SU-DHL-6 (cell line): ENCODE measurements at regions not wholly inside any gene's neighbourhood (a gene's known extent, or its start where the extent isn't known, plus 50 kb on each side); places are given as distances from the start of the nearest gene placed in this dataset.

Experiments used
- H2AFZ ChIP-seq: fragments of 200-600 bp; sonication (generic); 2 replicates; pipeline ENCODE4 v1.6.1; 2014; ENCODE audit warnings: low read depth, mild to moderate bottlenecking, moderate library complexity, mixed read lengths, antibody characterized with exemption, low read length; ENCODE audit not compliant: severe bottlenecking
- H3F3A ChIP-seq: fragments of 200-600 bp; shearing (Covaris generic); 2 replicates; pipeline ENCODE4 v1.6.0; 2016; ENCODE audit warnings: antibody characterized with exemption, mild to moderate bottlenecking; ENCODE audit not compliant: insufficient read depth
- H3K27ac ChIP-seq: fragments of 200-600 bp; sonication (generic); 2 replicates; pipeline ENCODE4 v1.5.1; 2016; ENCODE audit warnings: low read depth, mild to moderate bottlenecking, low read length, moderate library complexity, mixed read lengths
- H3K27me3 ChIP-seq: fragments of 200-600 bp; sonication (generic), shearing (Covaris generic); 2 replicates; pipeline ENCODE4 v1.6.0; 2014; ENCODE audit warnings: mild to moderate bottlenecking, low read length
- H3K36me3 ChIP-seq: fragments of 200-600 bp; sonication (generic); 2 replicates; pipeline ENCODE4 v1.6.1; 2014; ENCODE audit warnings: mild to moderate bottlenecking, low read length, mixed read lengths
- H3K4me2 ChIP-seq: fragments of 300-600, 200-600 bp; shearing (Covaris generic), sonication (generic); 2 replicates; pipeline ENCODE4 v1.6.0; 2014; ENCODE audit warnings: low read length, low read depth, mild to moderate bottlenecking; ENCODE audit not compliant: poor library complexity, severe bottlenecking
- H3K4me3 ChIP-seq: fragments of 200-600 bp; sonication (generic); 2 replicates; pipeline ENCODE4 v1.5.1; 2014; ENCODE audit warnings: antibody characterized with exemption, low read length, mild to moderate bottlenecking, mixed read lengths; ENCODE audit not compliant: insufficient read depth, poor library complexity, severe bottlenecking
- H3K79me2 ChIP-seq: fragments of 200-600 bp; sonication (generic); 2 replicates; pipeline ENCODE4 v1.6.1; 2014; ENCODE audit warnings: mild to moderate bottlenecking, low read length, moderate library complexity; ENCODE audit not compliant: insufficient read depth
- H3K9ac ChIP-seq: fragments of 200-600 bp; sonication (generic); 2 replicates; pipeline ENCODE4 v1.7.0; 2014; ENCODE audit warnings: mild to moderate bottlenecking, low read length
- H3K9me2 ChIP-seq: fragments of 200-600 bp; sonication (generic); replicated peaks from 2 replicates; pipeline ENCODE4 v1.6.1; 2014; ENCODE audit warnings: low read length; ENCODE audit not compliant: insufficient read depth
- H3K9me3 ChIP-seq: fragments of 200-600 bp; sonication (generic); 2 replicates; pipeline ENCODE4 v1.6.1; 2014; ENCODE audit warnings: low read length, mixed read lengths; ENCODE audit not compliant: insufficient read depth
- H4K20me1 ChIP-seq: fragments of 200-600 bp; sonication (generic); 2 replicates; pipeline ENCODE4 v1.6.1; 2014; ENCODE audit warnings: low read depth, mild to moderate bottlenecking, antibody characterized with exemption, low read length, moderate library complexity, mixed read lengths
- CTCF ChIP-seq: fragments of 200-600 bp; sonication (generic); IDR thresholded peaks from one replicate; pipeline ENCODE4 v1.5.1; 2017; ENCODE audit warnings: antibody characterized with exemption, mild to moderate bottlenecking, low read length, moderate library complexity; ENCODE audit not compliant: insufficient read depth, poor library complexity, severe bottlenecking
- EZH2phosphoT487 ChIP-seq: fragments of 200-600 bp; sonication (generic), shearing (Covaris generic); conservative IDR thresholded peaks from 2 replicates; pipeline ENCODE4 v1.6.1; 2018; ENCODE audit warnings: mild to moderate bottlenecking, antibody characterized with exemption, low read length, moderate library complexity, mixed read lengths

- H3K9ac ChIP-seq = no peak overlapping the region
- H3K4me3 ChIP-seq = no peak overlapping the region
- no peaks in the 10 kb centered on the region for H3K9me2 ChIP-seq
- no peaks in the 10 kb centered on the region for H3K27me3 ChIP-seq
- H3K27ac ChIP-seq = no peak overlapping the region
- no peaks in the 10 kb centered on the region for H3K79me2 ChIP-seq
- H2AFZ ChIP-seq = no peak overlapping the region
- no peak overlapping the region for H3K4me2 ChIP-seq
- H3K36me3 ChIP-seq = no peaks in the 10 kb centered on the region
- no peak for TF ChIP-seq EZH2phosphoT487
- no peak for TF ChIP-seq CTCF
- no peaks in the 10 kb centered on the region for H3K9me3 ChIP-seq
- H3F3A ChIP-seq = no peaks in the 10 kb centered on the region
- no peaks in the 10 kb centered on the region for H4K20me1 ChIP-seq
Measured at GRCh38 chr7:93719546-93719945, 145.0 kb upstream of the CALCR start.

- Histone ChIP-seq H2AFZ (no peak overlapping the region), H3K9me3 (no peaks in the 10 kb centered on the region), H3K9ac (no peak overlapping the region), H3K4me2 (no peak overlapping the region), H4K20me1 (no peaks in the 10 kb centered on the region), H3K9me2 (no peaks in the 10 kb centered on the region), H3K27me3 (no peaks in the 10 kb centered on the region), H3K4me3 (no peak overlapping the region), H3K27ac (no peak overlapping the region), H3K36me3 (no peaks in the 10 kb centered on the region), H3K79me2 (no peaks in the 10 kb centered on the region), H3F3A (no peaks in the 10 kb centered on the region)
- no peak for TF ChIP-seq CTCF
- no peak for TF ChIP-seq EZH2phosphoT487
Measured at GRCh38 chr7:93717217-93717900, 142.8 kb upstream of the CALCR start.

DNA sequence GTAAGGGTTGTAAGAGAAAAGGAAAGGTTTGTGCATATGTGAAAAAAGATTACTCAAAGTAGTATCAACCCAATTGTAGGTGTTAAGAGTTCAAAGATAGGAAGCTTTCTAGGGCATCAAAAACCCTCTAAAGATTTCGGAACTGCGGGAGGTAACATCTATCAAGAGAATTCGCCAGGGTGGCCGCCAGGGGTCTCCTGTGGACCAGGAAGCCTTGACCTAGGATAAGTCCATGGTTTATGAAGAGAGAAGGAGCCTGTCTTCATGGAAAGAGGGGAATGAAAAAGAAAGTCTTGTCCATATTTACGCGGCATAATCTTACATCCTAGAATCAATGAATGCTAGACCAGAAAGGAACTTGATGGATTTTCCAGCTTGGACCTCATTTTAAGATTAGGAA, 140.7 kb upstream of the CALCR start:
- Histone ChIP-seq H3K4me3 (no peak overlapping the region), H3K79me2 (no peaks in the 10 kb centered on the region), H3K9me2 (no peaks in the 10 kb centered on the region), H2AFZ (no peak overlapping the region), H3F3A (no peaks in the 10 kb centered on the region), H3K27ac (no peak overlapping the region), H3K4me2 (no peak overlapping the region), H3K9ac (no peak overlapping the region), H3K9me3 (no peaks in the 10 kb centered on the region), H3K27me3 (no peaks in the 10 kb centered on the region), H4K20me1 (no peaks in the 10 kb centered on the region), H3K36me3 (no peaks in the 10 kb centered on the region)
- peak; percentile 59 for TF ChIP-seq CTCF
- no peak for TF ChIP-seq EZH2phosphoT487
